ENCODE measurements at regions not wholly inside any gene's neighbourhood (a gene's known extent, or its start where the extent isn't known, plus 50 kb on each side); places are given as distances from the start of the nearest gene placed in this dataset.
"Not testable (repeated sequence)": the region's sequence is repeated elsewhere in the genome, so short reads cannot be mapped to it uniquely, and the experiment has no call there.

- POLR2A ChIA-PET (ENCODE audit: low non-redundant PET): no interaction called here
- CTCF ChIA-PET: no interaction called here
- no peak overlapping the region for H3K27ac ChIP-seq
- no peak for TF ChIP-seq CTCF (conservative IDR thresholded peaks at IDR 0.05; ENCODE audit: low read depth)
- no peak for DNase-seq (ENCODE audit: low spot score)
Observed at GRCh38 chr1:98575955-98576354, 85.6 kb upstream of the SNX7 start.

GRCh38 chr1:98565951-98566350, 95.6 kb upstream of the SNX7 start:
- CTCF ChIA-PET: no interaction called here

GRCh38 chr1:98559291-98559690, 102.2 kb upstream of the SNX7 start:
- H3K27ac ChIP-seq: no peak overlapping the region
- CTCF ChIA-PET: interaction anchor here (1.0 kb wide), 1 partner anchor 967 kb away, joined by 3 read pairs; no protein-coding TSS in a partner anchor
- TF ChIP-seq CTCF (conservative IDR thresholded peaks at IDR 0.05; ENCODE audit: low read depth): no peak
- POLR2A ChIA-PET (ENCODE audit: low non-redundant PET): no interaction called here
- no peak for DNase-seq (ENCODE audit: low spot score)

More at GRCh38 chr1:98565951-98566350, 95.6 kb upstream of the SNX7 start:
- POLR2A ChIA-PET (ENCODE audit: low non-redundant PET): no interaction called here
- DNase-seq (ENCODE audit: low spot score): no peak
- no peak overlapping the region for H3K27ac ChIP-seq
- no peak for TF ChIP-seq CTCF (conservative IDR thresholded peaks at IDR 0.05; ENCODE audit: low read depth)

GRCh38 chr1:98557895-98558294, 103.6 kb upstream of the SNX7 start:
- DNase-seq (ENCODE audit: low spot score): no peak
- no peak for TF ChIP-seq CTCF (conservative IDR thresholded peaks at IDR 0.05; ENCODE audit: low read depth)
- no peak overlapping the region for H3K27ac ChIP-seq
- ChIA-PET CTCF (no interaction called here), POLR2A (ENCODE audit: low non-redundant PET) (no interaction called here)

GRCh38 chr1:98556521-98557158, 104.9 kb upstream of the SNX7 start:
- ChIA-PET CTCF (no interaction called here), POLR2A (ENCODE audit: low non-redundant PET) (no interaction called here)
- TF ChIP-seq CTCF (conservative IDR thresholded peaks at IDR 0.05; ENCODE audit: low read depth): peak; percentile 36
- H3K27ac ChIP-seq: no peak overlapping the region
- peak; percentile 26 for DNase-seq (ENCODE audit: low spot score)

GRCh38 chr1:98555814-98556213, 105.7 kb upstream of the SNX7 start:
- ChIA-PET CTCF (no interaction called here), POLR2A (ENCODE audit: low non-redundant PET) (no interaction called here)
- DNase-seq (ENCODE audit: low spot score): no peak

GRCh38 chr1:98552576-98553074, 108.9 kb upstream of the SNX7 start:
- DNase-seq (ENCODE audit: low spot score); POLR2A ChIA-PET (ENCODE audit: low non-redundant PET); H3K27ac ChIP-seq: not testable (repeated sequence)
- CTCF ChIA-PET: interaction anchor here (0.7 kb wide), 1 partner anchor 18 kb away, joined by 6 read pairs; no protein-coding TSS in a partner anchor

More at GRCh38 chr1:98555814-98556213, 105.7 kb upstream of the SNX7 start:
- H3K27ac ChIP-seq: no peak overlapping the region
- no peak for TF ChIP-seq CTCF (conservative IDR thresholded peaks at IDR 0.05; ENCODE audit: low read depth)

Measured in RWPE1 (cell line).